RWPE1 (cell line): ENCODE measurements at regions not wholly inside any gene's neighbourhood (a gene's known extent, or its start where the extent isn't known, plus 50 kb on each side); places are given as distances from the start of the nearest gene placed in this dataset.

Experiments used
- CTCF ChIA-PET: fragments of 350-600 bp; sonication (Branson Sonifier 250); formaldehyde crosslinking; extraction: SDS; loops from one replicate; lab custom pipeline; 2021; lab: Yijun Ruan, JAX
- POLR2A ChIA-PET: fragments of 400-600 bp; formaldehyde crosslinking; extraction: SDS; loops from one replicate; lab custom pipeline; 2020; ENCODE audit warnings: antibody characterized with exemption; ENCODE audit not compliant: low non-redundant PET; lab: Yijun Ruan, JAX
- DNase-seq: peaks from one replicate; pipeline ENCODE4 v3.0.0; 2012; ENCODE audit warnings: low spot score
- H3K27ac ChIP-seq: fragments of 450-650 bp; 2 replicates; pipeline ENCODE4 v1.5.1; 2017
- TF ChIP-seq, protein P1 (sequence below): fragments of 450-650 bp; conservative IDR thresholded peaks from 2 replicates; pipeline ENCODE4 v1.5.1; 2017; ENCODE audit warnings: low read depth, mild to moderate bottlenecking

DNA sequence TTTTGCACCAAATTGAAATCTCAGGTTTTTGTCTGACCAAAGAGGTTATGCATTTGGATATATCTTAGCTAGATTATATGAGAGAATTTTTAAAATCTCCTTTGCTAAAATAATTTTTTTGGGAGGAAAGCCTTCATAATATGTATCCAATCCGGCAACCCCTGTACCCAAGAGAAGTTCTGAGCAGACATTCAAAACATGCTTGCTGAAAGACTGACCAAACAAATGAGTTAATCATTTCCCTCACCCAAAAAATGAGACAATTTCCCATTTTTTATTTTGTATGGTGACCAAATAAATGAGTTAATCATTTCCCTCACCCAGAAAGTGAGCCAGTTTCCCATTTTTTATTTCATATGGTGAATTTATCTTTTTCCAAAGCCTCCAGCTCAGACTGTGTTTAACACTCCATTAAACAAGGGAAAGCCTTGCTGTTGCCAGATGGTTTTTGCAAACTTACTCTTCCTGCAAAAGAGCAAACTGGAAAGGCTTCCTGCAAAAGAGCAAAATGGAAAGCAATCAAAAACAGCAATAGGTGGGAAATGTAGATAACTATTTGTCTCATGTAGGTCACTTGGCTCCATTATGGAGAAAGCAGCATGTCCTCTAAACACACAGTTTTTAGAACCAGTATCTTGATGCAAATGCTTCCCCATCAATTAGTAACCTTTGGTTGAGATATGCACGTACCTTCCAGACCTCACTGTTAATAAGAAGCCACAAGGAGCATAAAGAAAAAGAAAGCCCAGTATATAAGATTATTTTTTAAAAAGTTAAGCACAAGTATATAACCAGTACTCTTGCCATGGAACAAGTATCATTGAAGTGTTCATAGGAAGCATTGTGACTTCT lies 78.4 kb upstream of the OSTN start:
- H3K27ac ChIP-seq, result no peak overlapping the region
- TF ChIP-seq, protein P1, sequence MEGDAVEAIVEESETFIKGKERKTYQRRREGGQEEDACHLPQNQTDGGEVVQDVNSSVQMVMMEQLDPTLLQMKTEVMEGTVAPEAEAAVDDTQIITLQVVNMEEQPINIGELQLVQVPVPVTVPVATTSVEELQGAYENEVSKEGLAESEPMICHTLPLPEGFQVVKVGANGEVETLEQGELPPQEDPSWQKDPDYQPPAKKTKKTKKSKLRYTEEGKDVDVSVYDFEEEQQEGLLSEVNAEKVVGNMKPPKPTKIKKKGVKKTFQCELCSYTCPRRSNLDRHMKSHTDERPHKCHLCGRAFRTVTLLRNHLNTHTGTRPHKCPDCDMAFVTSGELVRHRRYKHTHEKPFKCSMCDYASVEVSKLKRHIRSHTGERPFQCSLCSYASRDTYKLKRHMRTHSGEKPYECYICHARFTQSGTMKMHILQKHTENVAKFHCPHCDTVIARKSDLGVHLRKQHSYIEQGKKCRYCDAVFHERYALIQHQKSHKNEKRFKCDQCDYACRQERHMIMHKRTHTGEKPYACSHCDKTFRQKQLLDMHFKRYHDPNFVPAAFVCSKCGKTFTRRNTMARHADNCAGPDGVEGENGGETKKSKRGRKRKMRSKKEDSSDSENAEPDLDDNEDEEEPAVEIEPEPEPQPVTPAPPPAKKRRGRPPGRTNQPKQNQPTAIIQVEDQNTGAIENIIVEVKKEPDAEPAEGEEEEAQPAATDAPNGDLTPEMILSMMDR, result no peak
- POLR2A ChIA-PET, result no interaction called here
- no peak for DNase-seq
- CTCF ChIA-PET, result no interaction called here

DNA sequence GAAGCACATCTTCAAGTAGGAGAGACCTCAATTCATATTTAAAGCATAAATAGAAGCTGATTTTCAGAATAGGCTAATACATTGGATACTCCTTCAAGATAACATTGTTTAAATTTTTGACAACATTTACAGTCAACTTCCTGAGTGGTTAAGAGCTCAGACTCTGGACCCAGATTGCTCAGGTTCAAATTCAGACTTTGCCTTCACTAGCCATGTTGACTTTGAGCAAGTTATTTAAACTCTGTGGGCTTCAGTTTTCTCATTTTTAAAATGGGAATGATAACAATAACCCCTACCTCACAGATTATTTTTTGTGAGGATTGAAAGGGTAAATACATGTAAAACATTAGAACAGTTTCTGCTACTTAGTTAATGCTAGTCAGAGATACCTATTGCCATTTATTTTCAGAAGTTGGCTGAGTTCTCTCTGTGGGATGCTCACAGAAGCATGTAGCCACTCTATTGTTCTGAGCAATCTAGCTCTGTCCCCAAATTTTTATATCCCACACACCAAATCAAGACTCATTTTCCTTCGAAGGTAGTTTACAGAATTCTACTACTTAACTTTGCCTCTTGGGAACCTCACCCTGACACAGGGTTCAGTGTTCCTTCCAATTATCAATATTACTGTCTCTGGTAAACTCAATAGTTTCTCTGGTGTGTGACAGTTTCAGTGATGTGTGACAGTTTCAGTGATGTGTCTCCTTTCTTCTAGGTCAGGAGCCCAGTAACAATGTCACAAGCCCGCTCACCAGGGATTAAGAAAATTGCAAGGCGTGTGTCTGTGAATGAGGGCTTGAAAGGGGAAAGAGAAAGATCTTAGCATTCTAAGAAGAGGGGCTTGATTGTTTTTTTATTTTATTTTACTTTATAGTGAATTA lies 79.4 kb upstream of the OSTN start:
- no peak overlapping the region for H3K27ac ChIP-seq
- no peak for DNase-seq
- ChIA-PET POLR2A (no interaction called here), CTCF (no interaction called here)
- TF ChIP-seq, protein P1, result no peak

DNA sequence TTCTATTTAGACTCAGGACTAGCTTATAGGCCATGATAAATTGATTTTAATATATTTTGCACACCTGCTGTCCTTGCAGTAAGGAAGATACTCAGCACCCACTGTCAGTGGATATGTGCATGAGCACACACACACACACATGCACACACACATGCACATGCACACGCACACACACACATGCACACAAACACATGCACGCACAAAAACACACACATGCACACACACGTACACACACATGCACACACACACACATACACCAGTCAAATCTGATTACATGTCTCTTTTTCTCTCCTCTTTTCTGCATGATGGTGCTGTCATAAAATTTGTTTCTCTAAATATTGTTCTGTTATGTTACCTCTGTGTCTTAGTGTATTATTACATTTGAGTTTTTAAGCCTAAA lies 87.3 kb upstream of the OSTN start:
- ChIA-PET POLR2A (no interaction called here), CTCF (interaction anchor here (0.6 kb wide), 1 partner anchor 61 kb away, joined by 3 read pairs; no protein-coding TSS in a partner anchor)
- H3K27ac ChIP-seq, result no peak overlapping the region
- TF ChIP-seq, protein P1, result no peak
- no peak for DNase-seq

GRCh38 chr3:191105418-191105817 lies 93.6 kb upstream of the OSTN start:
- no peak overlapping the region for H3K27ac ChIP-seq
- POLR2A ChIA-PET, result no interaction called here
- CTCF ChIA-PET, result no interaction called here
- TF ChIP-seq, protein P1, result no peak
- DNase-seq, result no peak

DNA sequence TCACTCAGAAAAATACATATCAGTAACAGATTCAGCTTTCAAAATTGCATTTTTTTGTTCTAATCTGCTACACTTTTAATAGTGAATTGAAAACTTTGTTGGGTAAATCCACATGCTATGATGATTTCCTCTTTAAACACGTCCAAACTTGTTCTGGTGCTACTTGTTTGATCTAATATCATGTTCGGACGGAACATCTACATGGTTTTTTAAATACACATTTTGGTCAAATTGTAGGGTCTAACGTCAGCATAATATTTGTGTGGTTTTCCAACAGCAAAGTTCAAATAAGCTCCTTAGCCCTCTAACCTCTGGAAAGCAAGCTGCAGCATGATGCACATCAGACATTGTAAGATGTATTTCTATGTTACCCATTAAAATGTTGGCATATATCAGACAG lies 98.5 kb upstream of the OSTN start:
- H3K27ac ChIP-seq, result no peak overlapping the region
- ChIA-PET CTCF (interaction anchor here (0.5 to 0.6 kb wide), 2 partner anchors 10 to 397 kb away, joined by 3 to 6 read pairs; no protein-coding TSS in a partner anchor), POLR2A (no interaction called here)
- TF ChIP-seq, protein P1, result no peak
- peak; percentile 11 for DNase-seq
